HCT116 (cell line): ENCODE measurements at regions not wholly inside any gene's neighbourhood (a gene's known extent, or its start where the extent isn't known, plus 50 kb on each side); places are given as distances from the start of the nearest gene placed in this dataset.

Experiments used
- ATAC-seq: fragments of 200-7000 bp; cut with Tn5 transposase; 2 replicates; pipeline ENCODE4 v1.9.1; 2020; ENCODE audit warnings: mild to moderate bottlenecking, moderate library complexity
- BruUV-seq: library from RNA; stranded (reverse); fragments of 400-500 nt; replicated peaks from 2 replicates; lab custom pipeline; 2021; lab: Mats Ljungman, UMichigan
- CTCF ChIA-PET: fragments of 300-600 bp; sonication (Branson Sonifier 250); formaldehyde crosslinking; loops from one replicate; lab custom pipeline; 2021; ENCODE audit warnings: antibody characterized with exemption; lab: Charles Lee
- POLR2A ChIA-PET: fragments of 300-600, 350-600 bp; sonication (Branson Sonifier 250); formaldehyde crosslinking; loops from one replicate; lab custom pipeline; 2021; ENCODE audit warnings: antibody characterized with exemption; lab: Charles Lee
- RAD21 ChIA-PET, 2 experiments: fragments of 300-600 bp; sonication (Branson Sonifier 250); formaldehyde crosslinking; loops; one replicate each; lab custom pipeline; 2023; ENCODE audit warnings: low total read pairs in 2 of 2; ENCODE audit not compliant: uncharacterized antibody in 2 of 2, unreplicated experiment in 2 of 2, low non-redundant PET in 1 of 2; lab: Charles Lee
- DNase-seq: peaks from one replicate; pipeline ENCODE4 v3.0.0-alpha.2; 2010; ENCODE audit warnings: low read depth, low spot score
- H2AFZ ChIP-seq: fragments of 200-600 bp; shearing (Covaris generic), sonication (generic); 2 replicates; pipeline ENCODE4 v1.6.1; 2017; ENCODE audit warnings: low read depth, mixed run types, mixed read lengths, antibody characterized with exemption, low read length; ENCODE audit not compliant: poor library complexity, severe bottlenecking
- H3K27ac ChIP-seq: 2 replicates; pipeline ENCODE4 v1.5.1; 2012; ENCODE audit warnings: low read depth, low read length
- H3K27me3 ChIP-seq: fragments of 200-600 bp; sonication (generic); 2 replicates; pipeline ENCODE4 v1.6.1; 2016; ENCODE audit warnings: mixed run types, low read length, mixed read lengths; ENCODE audit not compliant: insufficient read depth
- H3K36me3 ChIP-seq, 2 experiments: fragments of 200-500 bp in 1 of 2; fragments of 200-600 bp in 1 of 2; sonication (Bioruptor generic) in 1 of 2; sonication (generic) in 1 of 2; 2 replicates each; pipeline versions ENCODE4 v1.5.1 to v1.6.1; 2014 to 2016; ENCODE audit warnings: low read length in 2 of 2, inconsistent platforms in 1 of 2, mixed read lengths in 1 of 2, mixed run types in 1 of 2; ENCODE audit not compliant: insufficient read depth in 2 of 2, control insufficient read depth in 1 of 2
- H3K4me1 ChIP-seq, 2 experiments: fragments of 200-600 bp in 1 of 2; sonication (generic) in 1 of 2; 2 replicates each; pipeline versions ENCODE4 v1.5.1 to v1.6.1; 2012 to 2017; ENCODE audit warnings: low read length in 2 of 2, inconsistent platforms in 1 of 2, mild to moderate bottlenecking in 1 of 2, mixed read lengths in 1 of 2, mixed run types in 1 of 2, moderate library complexity in 1 of 2; ENCODE audit not compliant: insufficient read depth in 2 of 2, control insufficient read depth in 1 of 2
- H3K4me2 ChIP-seq: fragments of 200-600 bp; sonication (generic); 2 replicates; pipeline ENCODE4 v1.6.1; 2017; ENCODE audit warnings: mixed run types, low read length, mixed read lengths
- H3K4me3 ChIP-seq, 2 experiments: fragments of 200-600 bp in 1 of 2; sonication (generic) in 1 of 2; replicated peaks in 1 of 2; 2 replicates each; pipeline ENCODE4 v1.5.1; 2011 to 2016; ENCODE audit warnings: low read length in 2 of 2, control low read depth in 1 of 2, low read depth in 1 of 2, mild to moderate bottlenecking in 1 of 2, mixed read lengths in 1 of 2, mixed run types in 1 of 2
- H3K79me2 ChIP-seq: fragments of 200-600 bp; sonication (generic); 2 replicates; pipeline ENCODE4 v1.6.1; 2017; ENCODE audit warnings: mild to moderate bottlenecking, mixed run types, low read length, moderate library complexity, mixed read lengths; ENCODE audit not compliant: insufficient read depth
- H3K9ac ChIP-seq: fragments of 200-600 bp; sonication (generic); 2 replicates; pipeline ENCODE4 v1.6.1; 2016; ENCODE audit warnings: low read length, mixed read lengths
- H3K9me2 ChIP-seq: fragments of 200-600 bp; sonication (generic), shearing (Covaris generic); 2 replicates; pipeline ENCODE4 v1.6.1; 2017; ENCODE audit warnings: mixed run types, mild to moderate bottlenecking, moderate library complexity; ENCODE audit not compliant: insufficient read depth
- H3K9me3 ChIP-seq, 2 experiments: fragments of 200-500 bp in 1 of 2; fragments of 200-600 bp in 1 of 2; sonication (Bioruptor generic) in 1 of 2; sonication (generic) in 1 of 2; 2 replicates each; pipeline ENCODE4 v1.6.1; 2014 to 2017; ENCODE audit warnings: low read length in 2 of 2, mixed read lengths in 2 of 2, inconsistent platforms in 1 of 2, low read depth in 1 of 2, mild to moderate bottlenecking in 1 of 2, mixed run types in 1 of 2, moderate library complexity in 1 of 2; ENCODE audit not compliant: control insufficient read depth in 1 of 2, insufficient read depth in 1 of 2
- H4K20me1 ChIP-seq: fragments of 200-600 bp; sonication (generic), shearing (Covaris generic); 2 replicates; pipeline ENCODE4 v1.6.1; 2017; ENCODE audit warnings: mixed run types, mild to moderate bottlenecking, moderate library complexity; ENCODE audit not compliant: insufficient read depth
- CEBPB ChIP-seq: IDR thresholded peaks from 2 replicates; pipeline ENCODE4 v1.6.1; 2012; ENCODE audit warnings: low read depth
- EZH2 ChIP-seq: fragments of 200-600 bp; sonication (generic); IDR thresholded peaks from 2 replicates; pipeline ENCODE4 v1.6.1; 2017; ENCODE audit warnings: antibody characterized with exemption, mixed run types
- MAX ChIP-seq: IDR thresholded peaks from 2 replicates; pipeline ENCODE4 v1.6.1; 2012
- RAD21 ChIP-seq: IDR thresholded peaks from 2 replicates; pipeline ENCODE4 v1.6.1; 2012; ENCODE audit warnings: low read depth, mild to moderate bottlenecking
- REST ChIP-seq: IDR thresholded peaks from 2 replicates; pipeline ENCODE4 v1.6.1; 2012; ENCODE audit warnings: low read depth
- SIN3A ChIP-seq: IDR thresholded peaks from 2 replicates; pipeline ENCODE4 v1.6.1; 2012; ENCODE audit warnings: low read depth
- SRF ChIP-seq: IDR thresholded peaks from 2 replicates; pipeline ENCODE4 v1.6.1; 2012; ENCODE audit warnings: low read depth
- ZNF274 ChIP-seq: fragments of 200-500 bp; sonication (Bioruptor generic); IDR thresholded peaks from 2 replicates; pipeline ENCODE4 v1.6.1; 2014; ENCODE audit warnings: mild to moderate bottlenecking, low read depth, low read length, inconsistent platforms
- intact Hi-C: fragments of 100-400 bp; cut with micrococcal nuclease; formaldehyde crosslinking; loops from 2 replicates; pipeline ENCODE4 v1.10.0; 2022

GRCh38 chr4:66235876-66236275 lies 565.6 kb upstream of the EPHA5 start:
- H3K27ac ChIP-seq = no peak overlapping the region
- H3K4me3 ChIP-seq = no peak overlapping the region
- H3K27me3 ChIP-seq = no peaks in the 10 kb centered on the region
- no peak for DNase-seq
- H3K79me2 ChIP-seq = no peaks in the 10 kb centered on the region
- H3K9ac ChIP-seq = no peak overlapping the region
- no TSS peak for BruUV-seq
- intact Hi-C loops = no loop called here
- ChIA-PET RAD21 (no interaction called here), CTCF (no interaction called here), POLR2A (no interaction called here)
- H3K9me3 ChIP-seq = peaks cover 16% of the 10 kb centered on the region in 2 experiments; a peak in 3 of 4 replicates
- no peaks in the 10 kb centered on the region for H3K36me3 ChIP-seq
- H2AFZ ChIP-seq = no peak overlapping the region
- no peak for ATAC-seq
- no peaks in the 10 kb centered on the region for H3K9me2 ChIP-seq
- H3K4me1 ChIP-seq = no peaks in the 10 kb centered on the region
- H4K20me1 ChIP-seq = no peaks in the 10 kb centered on the region
- TF ChIP-seq SIN3A (no peak), REST (no peak), EZH2 (no peak), SRF (no peak), RAD21 (no peak), CEBPB (no peak), MAX (no peak), ZNF274 (no peak)
- no peak overlapping the region for H3K4me2 ChIP-seq
